HG03066 (cell line): ENCODE measurements at regions not wholly inside any gene's neighbourhood (a gene's known extent, or its start where the extent isn't known, plus 50 kb on each side); places are given as distances from the start of the nearest gene placed in this dataset.
A peak's percentile ranks its signal among the peaks of the same experiment; 100 is the strongest.
"Not testable (repeated sequence)": the region's sequence is repeated elsewhere in the genome, so short reads cannot be mapped to it uniquely, and the experiment has no call there.

Experiments
- ATAC-seq: cut with Tn5 transposase; IDR thresholded peaks from one replicate; pipeline ENCODE4 v1.9.1; 2021; ENCODE audit warnings: low read depth; ENCODE audit not compliant: unreplicated experiment

DNA sequence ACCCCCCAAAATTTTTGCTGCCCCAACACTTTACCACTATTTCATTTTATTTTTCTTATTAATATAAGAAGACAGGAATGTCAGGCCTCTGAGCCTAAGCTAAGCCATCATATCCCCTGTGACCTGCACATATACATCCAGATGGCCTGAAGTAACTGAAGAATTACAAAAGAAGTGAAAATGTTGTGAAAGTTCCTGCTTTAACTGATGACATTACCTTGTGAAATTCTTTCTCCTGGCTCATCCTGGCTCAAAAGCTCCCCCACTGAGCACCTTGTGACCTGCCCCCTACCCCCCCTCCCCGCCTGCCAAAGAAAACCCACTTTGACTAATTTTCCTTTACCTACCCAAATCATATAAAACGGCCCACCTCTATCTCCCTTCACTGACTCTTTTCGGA lies 200.3 kb upstream of the FKBP1C start:
- ATAC-seq, result not testable (repeated sequence)

DNA sequence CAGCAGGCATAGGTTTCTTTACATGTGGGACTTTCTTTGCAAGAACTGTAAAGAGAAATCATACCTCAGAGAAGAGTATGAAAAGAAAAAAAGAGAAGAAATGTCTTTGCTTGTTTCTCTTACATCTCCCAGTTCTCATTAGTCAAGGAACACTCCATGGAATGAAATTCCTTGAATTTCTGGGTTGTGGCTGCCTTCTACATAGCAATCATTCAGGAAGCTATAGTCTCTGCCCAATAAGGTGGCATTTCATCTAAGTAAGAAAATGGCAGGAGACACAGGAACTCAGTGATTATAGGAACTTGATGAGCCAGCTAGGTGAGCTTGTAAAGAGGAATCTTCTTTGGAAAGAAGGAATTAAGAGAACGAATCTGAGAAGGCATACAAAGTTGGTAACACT lies 197.0 kb upstream of the FKBP1C start:
- ATAC-seq, result no peak

DNA sequence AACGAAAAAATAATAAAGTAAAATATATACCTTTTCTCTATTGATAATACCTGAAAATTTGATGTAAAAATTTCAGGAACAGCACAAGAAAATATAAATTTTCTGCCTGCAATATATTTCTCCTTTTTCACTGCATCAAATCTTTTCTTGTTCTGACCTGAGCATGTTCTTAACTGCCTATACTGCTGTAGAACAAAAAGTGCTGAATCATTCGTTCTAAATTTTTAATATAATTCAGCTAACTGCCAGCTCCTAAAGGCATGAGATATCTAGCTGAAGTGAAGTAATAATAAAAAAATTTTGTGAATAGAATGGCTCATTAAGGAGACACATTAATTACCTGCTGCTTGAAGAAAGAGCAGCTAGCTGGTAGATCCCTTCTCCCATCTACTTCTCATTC lies 188.6 kb upstream of the FKBP1C start:
- no peak for ATAC-seq

DNA sequence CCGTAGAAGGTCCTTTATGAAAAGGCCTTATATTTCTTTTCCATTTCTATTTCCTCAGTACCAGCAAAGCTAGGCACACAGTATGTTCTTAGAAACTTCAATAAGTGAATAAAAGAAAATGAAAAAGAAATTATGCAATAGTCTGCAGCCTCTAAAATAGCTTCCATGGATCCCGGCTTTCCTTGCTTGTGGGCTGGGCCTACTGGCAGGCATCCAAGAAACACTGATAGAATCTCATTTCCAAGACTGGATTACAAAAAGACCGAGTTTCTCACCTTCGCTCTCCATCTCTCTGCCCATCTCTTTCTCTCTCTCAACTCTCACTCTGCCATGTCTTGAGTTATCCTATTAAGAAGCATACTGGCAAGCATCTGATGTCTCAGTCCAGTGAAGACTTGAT lies 187.5 kb upstream of the FKBP1C start:
- no peak for ATAC-seq

DNA sequence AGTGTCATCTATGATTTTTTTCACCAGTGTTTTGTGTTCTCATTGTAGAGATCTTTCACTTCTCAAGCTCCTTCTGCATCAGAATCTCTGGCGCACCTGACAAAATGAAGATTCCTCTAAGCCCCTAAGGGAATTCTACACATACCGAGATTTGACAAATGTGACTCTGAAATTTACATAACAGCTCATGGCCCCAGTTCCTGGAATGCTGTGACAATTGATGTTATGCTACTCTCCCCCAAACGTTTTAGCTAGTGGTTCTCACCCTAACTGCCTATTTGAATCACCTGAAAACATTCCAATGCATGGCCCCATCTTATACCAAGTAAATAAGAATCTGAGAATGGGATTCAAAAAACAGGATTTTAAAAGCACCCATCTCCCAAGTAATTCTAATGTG lies 162.1 kb upstream of the FKBP1C start:
- no peak for ATAC-seq

DNA sequence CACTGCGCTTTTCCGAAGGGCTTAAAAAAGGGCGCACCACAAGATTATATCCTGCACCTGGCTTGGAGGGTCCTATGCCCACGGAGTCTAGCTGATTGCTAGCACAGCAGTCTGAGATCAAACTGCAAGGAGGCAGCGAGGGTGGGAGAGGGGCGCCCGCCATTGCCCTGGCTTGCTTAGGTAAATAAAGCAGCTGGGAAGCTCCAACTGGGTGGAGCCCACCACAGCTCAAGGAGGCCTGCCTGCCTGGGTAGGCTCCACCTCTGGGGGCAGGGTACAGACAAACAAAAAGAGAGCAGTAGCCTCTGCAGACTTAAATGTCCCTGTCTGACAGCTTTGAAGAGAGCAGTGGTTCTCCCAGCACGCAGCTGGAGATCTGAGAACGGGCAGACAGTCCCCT lies 158.1 kb upstream of the FKBP1C start:
- ATAC-seq, result not testable (repeated sequence)

DNA sequence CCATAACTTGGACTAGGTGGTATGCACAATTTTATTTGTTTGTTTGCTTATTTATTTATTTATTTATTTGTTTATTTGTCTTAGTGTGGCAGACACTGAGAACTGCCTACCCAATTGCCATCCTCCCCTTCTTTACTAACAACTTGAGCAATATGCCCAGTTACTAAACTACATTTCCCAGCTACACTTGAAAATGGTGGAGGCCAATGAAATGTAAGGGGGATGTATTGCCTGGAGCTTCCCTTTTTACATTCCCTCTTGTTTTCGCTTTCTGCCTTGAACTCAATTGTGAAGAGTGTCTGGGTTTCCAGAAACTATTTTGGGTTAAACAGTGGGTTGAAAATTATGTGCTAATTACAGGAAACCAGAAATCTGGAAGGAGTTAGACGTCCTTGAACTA lies 152.7 kb upstream of the FKBP1C start:
- no peak for ATAC-seq

DNA sequence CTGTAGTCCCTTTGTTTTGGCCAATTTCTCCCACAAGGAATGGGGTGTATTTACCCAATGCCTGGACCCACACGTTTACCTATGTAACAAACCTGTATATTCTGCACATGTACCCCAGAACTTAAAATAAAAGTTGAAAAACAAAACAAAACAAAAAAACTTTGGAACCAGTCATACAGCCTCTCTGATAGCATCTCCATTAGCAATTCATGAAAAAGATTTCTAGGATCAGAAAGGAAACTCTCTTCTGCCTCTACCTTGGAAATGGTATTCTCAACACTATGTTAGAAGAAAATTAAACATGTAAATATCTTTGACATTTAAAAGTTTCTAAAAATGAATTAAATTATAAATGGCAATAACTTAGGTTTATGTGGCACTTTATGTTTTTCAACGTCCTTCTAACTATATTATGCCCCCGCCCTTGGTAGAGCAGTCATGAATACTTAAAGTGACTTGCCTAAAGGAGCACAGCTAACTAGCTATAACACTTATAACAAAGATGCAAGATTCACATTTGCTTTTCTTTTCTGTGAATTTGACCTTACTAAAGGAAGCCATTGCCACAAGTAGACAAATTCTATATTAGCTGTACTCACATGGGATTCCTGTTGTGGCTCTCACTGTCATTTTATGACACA lies 147.5 kb upstream of the FKBP1C start:
- no peak for ATAC-seq

DNA sequence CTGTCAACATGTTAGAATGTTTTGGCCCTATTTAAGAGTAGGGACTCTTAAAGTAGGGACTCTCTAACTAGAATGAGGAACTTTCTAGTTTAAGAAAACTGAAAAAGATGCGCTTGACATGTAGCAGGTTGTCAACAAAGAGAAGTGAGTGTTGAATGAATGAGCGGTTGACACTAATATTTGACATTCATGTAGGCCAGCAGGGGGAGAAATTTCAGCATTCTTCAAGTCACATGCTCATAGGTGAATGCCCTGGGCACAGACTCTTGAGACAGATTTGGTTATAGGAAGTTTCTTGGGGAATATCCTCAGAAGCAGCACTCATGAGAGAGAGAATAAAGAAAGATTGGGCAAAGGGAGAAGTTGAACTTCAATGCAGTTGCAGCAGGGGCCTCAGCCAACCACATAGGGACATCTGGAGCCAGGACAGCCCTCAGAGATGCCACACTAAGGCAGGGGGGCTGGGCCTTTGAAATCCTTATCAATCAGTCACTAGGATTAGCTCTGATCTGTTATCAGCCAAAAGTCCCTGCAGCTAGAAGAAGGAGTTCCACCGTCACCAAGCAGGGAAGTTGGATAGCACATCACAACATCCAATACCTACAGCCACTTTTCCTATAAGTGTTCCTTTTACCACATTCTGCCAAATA lies 145.1 kb upstream of the FKBP1C start:
- ATAC-seq, result peak; percentile 78

DNA sequence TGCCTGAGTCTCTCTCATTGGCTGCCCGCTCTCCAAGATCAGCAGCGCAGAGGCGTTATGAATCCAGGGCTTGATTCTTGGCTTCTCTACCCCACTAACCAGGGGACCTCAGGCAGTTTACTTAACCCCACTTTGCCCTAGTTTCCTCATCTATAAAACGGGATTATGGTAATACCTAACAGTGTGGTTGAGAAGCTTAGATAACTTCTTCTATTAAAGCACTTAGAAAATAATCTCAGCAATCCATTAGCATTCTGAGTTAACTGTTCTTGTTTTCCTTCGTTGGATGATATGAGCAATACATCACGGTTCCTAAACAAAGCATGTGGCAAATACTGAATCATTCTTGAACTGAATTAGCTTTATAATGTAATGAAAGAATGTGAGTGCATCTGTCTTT lies 116.3 kb upstream of the FKBP1C start:
- no peak for ATAC-seq

DNA sequence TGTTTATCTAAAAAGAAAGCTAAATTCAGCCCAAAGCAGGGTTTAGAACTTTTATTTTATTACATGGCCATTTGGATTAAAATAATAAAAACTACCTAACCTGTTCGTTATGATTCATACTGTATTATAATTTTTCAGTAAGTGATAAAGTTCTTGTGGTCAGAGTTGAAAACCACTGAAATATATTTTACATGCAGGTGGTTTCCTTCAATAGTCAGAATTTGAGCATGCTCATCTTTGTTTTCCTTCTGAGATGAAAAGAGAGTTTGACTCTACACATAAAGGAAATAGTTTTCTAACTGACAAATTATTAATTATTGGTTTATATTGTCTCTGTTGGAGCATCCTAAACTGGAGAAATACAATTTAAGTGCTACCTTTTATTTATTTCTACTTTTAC lies 114.0 kb upstream of the FKBP1C start:
- ATAC-seq, result peak; percentile 61

DNA sequence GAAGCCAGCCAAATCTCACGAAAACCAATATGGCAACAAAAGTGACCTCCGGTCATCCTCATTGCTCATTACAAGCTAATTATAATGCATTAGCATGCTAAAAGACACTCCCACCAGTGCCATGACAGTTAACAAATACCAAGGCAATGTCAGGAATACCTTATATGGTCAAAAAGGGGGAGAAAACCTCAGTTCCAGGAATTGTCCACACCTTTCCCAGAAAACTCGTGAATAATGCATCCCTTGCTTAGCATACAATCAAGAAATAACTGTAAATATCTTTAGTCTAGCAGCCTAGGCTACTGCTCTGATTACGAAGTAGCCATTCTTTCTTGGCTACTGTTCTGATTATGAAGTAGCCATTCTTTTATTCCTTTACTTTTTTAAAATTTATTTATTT lies 112.5 kb upstream of the FKBP1C start:
- no peak for ATAC-seq

DNA sequence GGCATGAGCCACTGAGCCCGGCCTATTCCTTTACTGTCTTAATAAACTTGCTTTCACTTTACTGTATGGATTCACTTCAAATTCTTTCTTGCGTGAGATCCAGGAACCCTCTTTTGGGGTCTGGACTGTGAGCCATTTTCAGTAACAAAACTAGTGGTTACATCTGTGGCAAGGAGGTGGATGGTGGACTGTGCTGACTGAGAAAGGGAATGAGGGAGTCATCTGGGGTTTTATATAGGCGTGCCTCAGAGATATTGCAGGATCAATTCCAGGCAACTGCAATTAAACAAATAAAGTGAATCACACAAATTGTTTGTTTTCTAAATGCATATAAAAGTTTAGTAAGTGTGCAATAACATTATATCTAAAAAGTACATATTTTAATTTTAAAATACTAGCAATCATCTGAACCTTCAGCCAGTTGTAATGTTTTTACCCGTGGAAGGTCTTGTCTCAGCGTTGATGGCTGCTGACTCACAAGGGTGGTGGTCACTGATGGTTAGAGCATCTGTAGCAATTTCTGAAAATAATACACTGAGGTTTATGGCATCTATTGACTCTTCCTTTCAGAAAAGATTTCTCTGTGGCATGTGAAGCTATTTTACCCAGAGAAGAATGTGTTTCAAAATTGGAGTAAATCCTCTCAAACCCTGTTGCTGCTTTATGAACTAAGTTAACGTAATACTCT lies 111.4 kb upstream of the FKBP1C start:
- no peak for ATAC-seq

DNA sequence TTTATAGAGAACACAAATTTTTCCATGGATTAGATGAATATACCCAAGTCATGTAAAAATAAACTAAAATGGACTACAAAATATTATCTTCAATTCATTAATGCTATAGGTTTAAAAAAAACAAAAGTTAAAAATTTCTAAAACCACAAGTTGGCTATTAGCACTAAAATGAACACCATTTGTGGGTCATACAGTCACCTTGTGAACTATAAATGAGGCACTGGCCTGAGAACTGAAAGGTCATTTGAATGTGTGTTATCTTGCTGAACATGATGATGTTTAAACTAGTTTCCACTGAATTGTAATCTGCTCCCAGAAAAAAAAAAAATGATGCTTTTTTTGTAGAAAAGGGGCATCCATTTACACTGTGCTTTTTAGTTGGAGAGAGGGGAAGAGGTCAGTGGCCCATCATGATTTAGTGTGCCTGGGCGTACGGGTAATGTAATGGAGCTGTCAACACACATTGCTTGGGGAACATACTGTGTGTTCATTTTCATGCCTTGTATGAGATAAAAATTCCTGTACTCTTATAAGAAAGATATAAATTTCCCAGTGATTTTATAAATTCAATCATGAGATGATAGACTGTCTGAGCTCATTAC lies 96.6 kb upstream of the FKBP1C start:
- ATAC-seq, result peak; percentile 85

DNA sequence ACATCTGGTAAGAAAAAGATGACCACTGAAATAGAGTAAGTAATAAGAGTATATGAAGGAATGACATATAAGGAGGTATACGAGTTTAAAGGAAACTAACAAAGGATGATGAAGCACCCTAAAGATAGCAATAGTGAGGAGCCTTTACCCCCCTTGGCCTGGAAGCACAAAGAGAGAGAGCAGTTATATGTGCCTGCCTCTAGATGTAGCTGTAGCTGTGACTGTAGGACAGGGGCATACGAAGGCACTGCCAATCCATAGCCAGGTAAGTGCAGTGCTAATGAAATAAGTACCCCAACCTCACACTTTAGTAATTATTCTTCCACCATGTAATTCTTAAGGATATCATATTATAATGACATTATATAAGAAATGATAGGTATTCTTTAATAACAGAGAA lies 90.1 kb upstream of the FKBP1C start:
- ATAC-seq, result no peak

DNA sequence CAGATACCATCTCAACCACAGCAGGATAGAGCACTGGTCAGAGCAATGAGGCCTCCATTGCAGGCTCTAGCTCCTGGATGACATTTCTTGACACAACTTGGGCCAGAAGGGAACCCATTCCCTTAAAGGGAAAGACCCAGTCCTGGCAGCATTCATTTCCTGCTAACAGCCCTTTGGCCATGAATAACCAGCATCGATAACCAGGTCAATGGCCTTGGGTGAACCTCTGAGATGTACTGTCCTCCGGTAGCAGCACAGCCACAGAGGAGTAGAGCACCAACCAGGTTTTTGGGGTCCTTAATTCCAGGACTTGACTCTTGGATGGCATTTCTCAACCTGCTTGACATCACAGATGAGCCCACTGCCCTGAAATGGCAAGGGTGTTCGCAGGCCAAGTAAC lies 71.2 kb upstream of the FKBP1C start:
- ATAC-seq, result no peak

DNA sequence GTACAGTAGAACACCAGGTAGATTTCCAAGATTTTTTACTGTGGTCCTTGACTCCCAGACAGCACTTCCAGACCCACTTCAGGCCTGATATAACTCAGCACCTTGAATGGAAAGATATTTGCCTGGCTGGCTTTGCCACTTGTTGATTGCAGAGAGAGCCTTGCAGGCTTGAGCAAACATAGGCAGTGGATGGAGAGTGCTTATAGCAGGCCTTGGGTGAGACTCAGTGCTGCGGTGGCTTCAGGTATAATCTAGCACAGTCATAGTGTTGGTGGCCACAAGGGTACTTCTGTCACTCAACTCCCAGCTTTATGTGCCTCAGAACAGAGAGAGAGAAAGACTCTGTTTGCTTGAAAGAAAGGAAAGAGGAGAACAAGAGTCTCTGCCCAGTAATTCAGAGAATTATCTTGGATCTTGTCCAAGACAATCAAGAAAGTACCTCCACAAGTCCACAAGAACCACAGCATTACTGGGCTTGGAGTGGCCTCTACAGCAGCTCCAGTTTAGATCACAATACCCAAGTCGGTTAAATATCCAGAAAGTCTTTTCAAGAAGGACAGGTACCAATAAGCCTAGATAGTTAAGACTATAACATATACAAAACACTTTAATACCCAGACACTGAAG lies 70.5 kb upstream of the FKBP1C start:
- ATAC-seq, result no peak

DNA sequence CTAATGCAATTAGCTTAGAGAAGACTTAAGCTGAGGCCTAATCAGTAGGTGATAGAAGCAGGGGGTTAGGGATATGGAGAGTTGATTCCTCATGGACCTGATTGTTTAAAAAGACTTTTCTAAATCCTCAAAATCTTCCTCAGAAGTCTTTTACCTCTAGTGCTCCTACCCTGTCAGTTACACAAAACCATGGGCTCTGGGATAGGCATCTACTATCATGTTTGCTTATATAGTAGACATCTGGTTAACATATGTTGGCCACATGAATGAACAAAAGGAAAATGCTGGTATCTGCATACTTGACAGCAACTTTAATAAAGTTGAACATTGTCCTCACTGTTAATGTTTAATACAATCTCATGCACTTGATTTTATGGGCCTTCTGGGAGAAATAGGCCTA lies 61.5 kb upstream of the FKBP1C start:
- no peak for ATAC-seq

DNA sequence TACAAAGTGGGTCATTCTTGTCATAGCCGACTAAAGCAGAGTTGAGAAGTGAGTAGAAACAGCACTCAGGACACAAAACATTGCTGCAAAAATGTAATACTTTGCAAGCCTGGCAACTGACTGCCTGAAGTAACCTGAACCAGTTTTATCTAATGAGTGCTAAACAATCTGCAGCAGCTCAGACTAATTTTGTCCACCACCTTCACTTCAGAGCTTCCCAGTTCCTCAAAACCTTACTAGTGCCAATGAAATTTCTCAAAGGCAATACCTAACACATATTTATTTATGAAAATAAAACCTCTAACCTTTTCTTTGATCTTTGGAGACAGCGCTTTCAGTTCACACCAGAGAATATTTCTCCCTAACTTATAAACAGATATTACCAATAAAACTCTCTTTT lies 56.7 kb upstream of the FKBP1C start:
- ATAC-seq, result no peak
